ENCODE measurements at regions not wholly inside any gene's neighbourhood (a gene's known extent, or its start where the extent isn't known, plus 50 kb on each side); places are given as distances from the start of the nearest gene placed in this dataset.

DNA sequence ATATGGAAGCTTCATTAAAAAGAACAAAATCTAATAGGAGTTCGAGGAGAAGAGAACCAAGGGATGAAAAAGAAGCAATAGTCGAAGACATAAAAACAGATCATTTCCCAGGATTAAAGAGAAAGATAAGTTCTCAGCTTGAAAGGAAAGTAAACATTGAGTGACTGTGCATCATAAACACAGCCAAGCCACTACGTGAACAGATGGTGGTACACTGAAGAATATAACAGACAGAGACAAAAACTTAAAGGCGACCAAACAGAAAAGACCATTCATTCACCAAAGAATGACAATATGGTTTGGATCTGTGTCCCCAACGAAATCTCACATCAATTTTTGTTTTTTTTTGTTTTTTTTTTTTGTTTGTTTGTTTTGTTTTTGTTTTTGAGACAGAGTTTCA lies 210.8 kb upstream of the LINGO1 start:
- Histone ChIP-seq H4K91ac (ENCODE audit: low read length) (no peak overlapping the region), H3K9me3 (ENCODE audit: control insufficient read depth, low read length) (peaks cover under 1% of the 10 kb centered on the region), H3K79me1 (replicated peaks; ENCODE audit: low read length, poor library complexity, severe bottlenecking) (no peaks in the 10 kb centered on the region), H2AK5ac (ENCODE audit: low read length, severe bottlenecking) (no peak overlapping the region), H3K4ac (ENCODE audit: low read depth in 1 of 2, low read length in 2 of 2) (no peak overlapping the region), H2BK120ac (ENCODE audit: low read depth, low read length) (no peak overlapping the region), H2BK15ac (ENCODE audit: low read depth, poor library complexity, severe bottlenecking) (no peak overlapping the region), H3K4me2 (ENCODE audit: low read length, poor library complexity, severe bottlenecking) (no peak overlapping the region), H3K23ac (ENCODE audit: low read length in 2 of 2) (no peak overlapping the region), H2BK12ac (ENCODE audit: low read length in 2 of 2) (no peak overlapping the region), H3K4me1 (ENCODE audit: control insufficient read depth, insufficient read depth, low read depth, low read length) (peaks cover 17% of the 10 kb centered on the region), H2BK5ac (ENCODE audit: low read depth, low read length, poor library complexity, severe bottlenecking) (no peak overlapping the region), H3K18ac (ENCODE audit: low read depth in 1 of 2, low read length in 2 of 2) (no peak overlapping the region), H3K14ac (ENCODE audit: low read length in 2 of 2) (no peak overlapping the region), H2AFZ (ENCODE audit: low read depth, low read length) (no peak overlapping the region), H3K9ac (ENCODE audit: low read length) (no peak overlapping the region), H3K27me3 (ENCODE audit: control insufficient read depth in 1 of 2, insufficient read depth in 1 of 2, low read length in 2 of 2) (peaks cover 22 to 82% of the 10 kb centered on the region in 2 experiments), H3K36me3 (ENCODE audit: control insufficient read depth in 1 of 2, insufficient read depth in 2 of 2, low read depth in 1 of 2, low read length in 2 of 2) (no peaks in the 10 kb centered on the region), H4K8ac (ENCODE audit: low read length) (no peak overlapping the region), H3K27ac (ENCODE audit: low read length, poor library complexity, severe bottlenecking) (no peak overlapping the region), H3K4me3 (ENCODE audit: insufficient read depth in 1 of 2, low read depth in 1 of 2, low read length in 2 of 2) (no peak overlapping the region)
- DNase-seq: no peak
- WGBS: 77% methylated on average over 4 of the region's 5 CpGs

DNA sequence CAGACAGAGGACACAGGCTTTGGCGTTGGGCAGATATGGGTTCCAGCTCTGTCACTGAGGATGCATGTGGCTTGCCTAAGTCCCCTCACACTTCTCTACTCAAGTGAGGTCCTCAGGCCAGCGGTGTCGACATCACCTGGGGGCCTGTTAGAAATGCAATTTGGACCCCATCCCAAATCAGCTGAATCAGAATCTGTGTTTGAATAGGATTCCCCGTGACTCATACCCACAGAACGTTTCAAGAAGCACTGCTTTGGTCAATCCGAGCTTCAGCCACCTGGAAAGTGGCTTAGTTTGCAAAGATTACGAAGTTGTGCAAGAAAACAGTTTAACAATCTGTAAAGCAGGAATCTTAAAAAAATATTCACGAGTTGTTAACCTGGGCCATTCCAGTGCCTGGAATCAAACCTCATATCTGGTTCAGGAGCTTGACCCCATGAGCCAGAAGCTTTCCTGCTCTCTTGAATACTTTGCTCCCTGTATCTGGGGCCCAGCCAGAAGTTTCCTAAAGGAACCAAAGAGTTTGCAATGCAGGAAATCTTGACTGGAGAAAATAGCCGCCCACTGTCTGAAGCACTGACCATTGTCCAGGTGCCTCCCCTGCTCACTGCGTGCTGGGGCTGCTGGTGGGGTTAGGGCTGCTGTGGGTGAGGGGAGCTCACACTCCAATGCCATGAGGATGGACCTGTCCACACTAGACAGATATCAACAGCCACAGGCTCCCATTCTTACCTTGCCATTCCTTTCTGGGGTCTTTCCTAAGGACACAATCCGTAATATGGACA lies 208.5 kb upstream of the LINGO1 start:
- Histone ChIP-seq H2BK15ac (ENCODE audit: low read depth, poor library complexity, severe bottlenecking) (no peak overlapping the region), H2BK120ac (ENCODE audit: low read depth, low read length) (no peak overlapping the region), H3K18ac (ENCODE audit: low read depth in 1 of 2, low read length in 2 of 2) (no peak overlapping the region), H3K4me2 (ENCODE audit: low read length, poor library complexity, severe bottlenecking) (no peak overlapping the region), H3K27me3 (ENCODE audit: control insufficient read depth in 1 of 2, insufficient read depth in 1 of 2, low read length in 2 of 2) (peaks cover 44 to 87% of the 10 kb centered on the region in 2 experiments), H4K91ac (ENCODE audit: low read length) (no peak overlapping the region), H3K4me3 (ENCODE audit: insufficient read depth in 1 of 2, low read depth in 1 of 2, low read length in 2 of 2) (no peak overlapping the region), H2AK5ac (ENCODE audit: low read length, severe bottlenecking) (no peak overlapping the region), H3K14ac (ENCODE audit: low read length in 2 of 2) (no peak overlapping the region), H3K27ac (ENCODE audit: low read length, poor library complexity, severe bottlenecking) (peak overlapping the region; percentile 44), H2AFZ (ENCODE audit: low read depth, low read length) (no peak overlapping the region), H2BK12ac (ENCODE audit: low read length in 2 of 2) (no peak overlapping the region), H3K9me3 (ENCODE audit: control insufficient read depth, low read length) (no peaks in the 10 kb centered on the region), H3K4me1 (ENCODE audit: control insufficient read depth, insufficient read depth, low read depth, low read length) (peaks cover 19% of the 10 kb centered on the region), H3K36me3 (ENCODE audit: control insufficient read depth in 1 of 2, insufficient read depth in 2 of 2, low read depth in 1 of 2, low read length in 2 of 2) (no peaks in the 10 kb centered on the region), H3K9ac (ENCODE audit: low read length) (no peak overlapping the region), H2BK5ac (ENCODE audit: low read depth, low read length, poor library complexity, severe bottlenecking) (no peak overlapping the region), H3K79me1 (replicated peaks; ENCODE audit: low read length, poor library complexity, severe bottlenecking) (no peaks in the 10 kb centered on the region), H3K4ac (ENCODE audit: low read depth in 1 of 2, low read length in 2 of 2) (no peak overlapping the region), H4K8ac (ENCODE audit: low read length) (no peak overlapping the region), H3K23ac (ENCODE audit: low read length in 2 of 2) (no peak overlapping the region)
- WGBS: 55% methylated on average over 10 of the region's 11 CpGs
- peak; percentile 33 for DNase-seq

GRCh38 chr15:77839970-77840905 lies 207.5 kb upstream of the LINGO1 start:
- Histone ChIP-seq H2BK15ac (ENCODE audit: low read depth, poor library complexity, severe bottlenecking) (no peak overlapping the region), H3K23ac (ENCODE audit: low read length in 2 of 2) (no peak overlapping the region), H4K8ac (ENCODE audit: low read length) (no peak overlapping the region), H3K9ac (ENCODE audit: low read length) (no peak overlapping the region), H3K14ac (ENCODE audit: low read length in 2 of 2) (no peak overlapping the region), H3K9me3 (ENCODE audit: control insufficient read depth, low read length) (no peaks in the 10 kb centered on the region), H3K4ac (ENCODE audit: low read depth in 1 of 2, low read length in 2 of 2) (no peak overlapping the region), H3K4me1 (ENCODE audit: control insufficient read depth, insufficient read depth, low read depth, low read length) (peaks cover 19% of the 10 kb centered on the region), H3K36me3 (ENCODE audit: control insufficient read depth in 1 of 2, insufficient read depth in 2 of 2, low read depth in 1 of 2, low read length in 2 of 2) (no peaks in the 10 kb centered on the region), H4K91ac (ENCODE audit: low read length) (no peak overlapping the region), H2AK5ac (ENCODE audit: low read length, severe bottlenecking) (peak overlapping the region; percentile 26), H3K27ac (ENCODE audit: low read length, poor library complexity, severe bottlenecking) (peak overlapping the region; percentile 9), H3K18ac (ENCODE audit: low read depth in 1 of 2, low read length in 2 of 2) (no peak overlapping the region), H3K4me2 (ENCODE audit: low read length, poor library complexity, severe bottlenecking) (no peak overlapping the region), H2BK120ac (ENCODE audit: low read depth, low read length) (no peak overlapping the region), H3K27me3 (ENCODE audit: control insufficient read depth in 1 of 2, insufficient read depth in 1 of 2, low read length in 2 of 2) (peaks cover 48 to 91% of the 10 kb centered on the region in 2 experiments), H2BK5ac (ENCODE audit: low read depth, low read length, poor library complexity, severe bottlenecking) (no peak overlapping the region), H2BK12ac (ENCODE audit: low read length in 2 of 2) (no peak overlapping the region), H3K4me3 (ENCODE audit: insufficient read depth in 1 of 2, low read depth in 1 of 2, low read length in 2 of 2) (no peak overlapping the region), H2AFZ (ENCODE audit: low read depth, low read length) (no peak overlapping the region), H3K79me1 (replicated peaks; ENCODE audit: low read length, poor library complexity, severe bottlenecking) (no peaks in the 10 kb centered on the region)
- no peak for DNase-seq
- WGBS: 78% methylated on average over 9 of the region's 11 CpGs

- Histone ChIP-seq H2AFZ (ENCODE audit: low read depth, low read length) (no peak overlapping the region), H2BK15ac (ENCODE audit: low read depth, poor library complexity, severe bottlenecking) (no peak overlapping the region), H3K27ac (ENCODE audit: low read length, poor library complexity, severe bottlenecking) (no peak overlapping the region), H4K8ac (ENCODE audit: low read length) (no peak overlapping the region), H3K36me3 (ENCODE audit: control insufficient read depth in 1 of 2, insufficient read depth in 2 of 2, low read depth in 1 of 2, low read length in 2 of 2) (no peaks in the 10 kb centered on the region), H3K4ac (ENCODE audit: low read depth in 1 of 2, low read length in 2 of 2) (no peak overlapping the region), H2BK5ac (ENCODE audit: low read depth, low read length, poor library complexity, severe bottlenecking) (no peak overlapping the region), H3K18ac (ENCODE audit: low read depth in 1 of 2, low read length in 2 of 2) (no peak overlapping the region), H3K4me2 (ENCODE audit: low read length, poor library complexity, severe bottlenecking) (no peak overlapping the region), H3K9me3 (ENCODE audit: control insufficient read depth, low read length) (no peaks in the 10 kb centered on the region), H3K79me1 (replicated peaks; ENCODE audit: low read length, poor library complexity, severe bottlenecking) (no peaks in the 10 kb centered on the region), H3K4me3 (ENCODE audit: insufficient read depth in 1 of 2, low read depth in 1 of 2, low read length in 2 of 2) (no peak overlapping the region), H3K14ac (ENCODE audit: low read length in 2 of 2) (no peak overlapping the region), H2BK12ac (ENCODE audit: low read length in 2 of 2) (no peak overlapping the region), H3K27me3 (ENCODE audit: control insufficient read depth in 1 of 2, insufficient read depth in 1 of 2, low read length in 2 of 2) (peaks cover 45 to 90% of the 10 kb centered on the region in 2 experiments), H3K9ac (ENCODE audit: low read length) (no peak overlapping the region), H4K91ac (ENCODE audit: low read length) (no peak overlapping the region), H3K4me1 (ENCODE audit: control insufficient read depth, insufficient read depth, low read depth, low read length) (peaks cover 19% of the 10 kb centered on the region), H3K23ac (ENCODE audit: low read length in 2 of 2) (no peak overlapping the region), H2AK5ac (ENCODE audit: low read length, severe bottlenecking) (no peak overlapping the region), H2BK120ac (ENCODE audit: low read depth, low read length) (no peak overlapping the region)
- no peak for DNase-seq
- 92% methylated on average over 8 of the region's 8 CpGs for WGBS
These were observed 206.7 kb upstream of the LINGO1 start for GRCh38 chr15:77839456-77839855.
